KMS-11 (cell line): ENCODE measurements at regions not wholly inside any gene's neighbourhood (a gene's known extent, or its start where the extent isn't known, plus 50 kb on each side); places are given as distances from the start of the nearest gene placed in this dataset.

Source experiments
- H2AFZ ChIP-seq: fragments of 200-600 bp; sonication (generic); 2 replicates; pipeline ENCODE4 v1.6.1; 2016; ENCODE audit warnings: antibody characterized with exemption, mixed run types, low read depth
- H3K27ac ChIP-seq: fragments of 200-600 bp; sonication (generic); 2 replicates; pipeline ENCODE4 v1.6.1; 2016; ENCODE audit warnings: mild to moderate bottlenecking, mixed run types
- H3K27me3 ChIP-seq: fragments of 200-600 bp; sonication (generic); 2 replicates; pipeline ENCODE4 v1.6.1; 2017; ENCODE audit warnings: mild to moderate bottlenecking, low read depth, mixed run types, moderate library complexity; ENCODE audit not compliant: insufficient read depth
- H3K36me3 ChIP-seq: fragments of 200-600 bp; sonication (generic); 2 replicates; pipeline ENCODE4 v1.6.1; 2017; ENCODE audit warnings: mild to moderate bottlenecking, mixed run types; ENCODE audit not compliant: insufficient read depth
- H3K4me1 ChIP-seq: fragments of 200-600 bp; sonication (generic); 2 replicates; pipeline ENCODE4 v1.6.1; 2016; ENCODE audit warnings: mild to moderate bottlenecking, low read depth, mixed run types; ENCODE audit not compliant: poor library complexity, severe bottlenecking
- H3K4me2 ChIP-seq: fragments of 200-600 bp; sonication (generic); 2 replicates; pipeline ENCODE4 v1.7.0; 2016; ENCODE audit warnings: mild to moderate bottlenecking, mixed run types
- H3K4me3 ChIP-seq: fragments of 200-600 bp; sonication (generic); IDR thresholded peaks from 2 replicates; pipeline ENCODE4 v1.6.1; 2017; ENCODE audit warnings: low read depth, low read length, mixed read lengths; ENCODE audit not compliant: insufficient read depth
- H3K79me2 ChIP-seq: fragments of 200-600 bp; sonication (generic); 2 replicates; pipeline ENCODE4 v1.6.1; 2016; ENCODE audit warnings: low read depth, mixed run types; ENCODE audit not compliant: insufficient read depth
- H3K9ac ChIP-seq: fragments of 200-600 bp; sonication (generic); 2 replicates; pipeline ENCODE4 v1.6.1; 2016; ENCODE audit warnings: mild to moderate bottlenecking, mixed run types
- H4K20me1 ChIP-seq: fragments of 200-600 bp; sonication (generic); 2 replicates; pipeline ENCODE4 v1.6.1; 2016; ENCODE audit warnings: mild to moderate bottlenecking, mixed run types; ENCODE audit not compliant: insufficient read depth
- TF ChIP-seq, protein P1 (sequence below): fragments of 200-600 bp; sonication (generic); conservative IDR thresholded peaks from 2 replicates; pipeline ENCODE4 v1.6.1; 2017; ENCODE audit warnings: low read depth, mild to moderate bottlenecking, antibody characterized with exemption, low read length, moderate library complexity, mixed read lengths

GRCh38 chr6:23747239-23747638 is 378.8 kb upstream of the NRSN1 start:
- Histone ChIP-seq H3K36me3 (no peaks in the 10 kb centered on the region), H3K4me3 (no peak overlapping the region), H3K79me2 (no peaks in the 10 kb centered on the region)

GRCh38 chr6:23752414-23752813 is 373.6 kb upstream of the NRSN1 start:
- Histone ChIP-seq H2AFZ (no peak overlapping the region), H3K27me3 (no peaks in the 10 kb centered on the region), H3K27ac (no peak overlapping the region), H3K4me3 (no peak overlapping the region), H3K4me1 (no peaks in the 10 kb centered on the region), H4K20me1 (no peaks in the 10 kb centered on the region), H3K79me2 (no peaks in the 10 kb centered on the region), H3K4me2 (no peak overlapping the region), H3K36me3 (no peaks in the 10 kb centered on the region), H3K9ac (no peak overlapping the region)
- TF ChIP-seq, protein P1, sequence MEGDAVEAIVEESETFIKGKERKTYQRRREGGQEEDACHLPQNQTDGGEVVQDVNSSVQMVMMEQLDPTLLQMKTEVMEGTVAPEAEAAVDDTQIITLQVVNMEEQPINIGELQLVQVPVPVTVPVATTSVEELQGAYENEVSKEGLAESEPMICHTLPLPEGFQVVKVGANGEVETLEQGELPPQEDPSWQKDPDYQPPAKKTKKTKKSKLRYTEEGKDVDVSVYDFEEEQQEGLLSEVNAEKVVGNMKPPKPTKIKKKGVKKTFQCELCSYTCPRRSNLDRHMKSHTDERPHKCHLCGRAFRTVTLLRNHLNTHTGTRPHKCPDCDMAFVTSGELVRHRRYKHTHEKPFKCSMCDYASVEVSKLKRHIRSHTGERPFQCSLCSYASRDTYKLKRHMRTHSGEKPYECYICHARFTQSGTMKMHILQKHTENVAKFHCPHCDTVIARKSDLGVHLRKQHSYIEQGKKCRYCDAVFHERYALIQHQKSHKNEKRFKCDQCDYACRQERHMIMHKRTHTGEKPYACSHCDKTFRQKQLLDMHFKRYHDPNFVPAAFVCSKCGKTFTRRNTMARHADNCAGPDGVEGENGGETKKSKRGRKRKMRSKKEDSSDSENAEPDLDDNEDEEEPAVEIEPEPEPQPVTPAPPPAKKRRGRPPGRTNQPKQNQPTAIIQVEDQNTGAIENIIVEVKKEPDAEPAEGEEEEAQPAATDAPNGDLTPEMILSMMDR: no peak

More at GRCh38 chr6:23747239-23747638, 378.8 kb upstream of the NRSN1 start:
- no peaks in the 10 kb centered on the region for H3K4me1 ChIP-seq
- no peak overlapping the region for H3K27ac ChIP-seq
- no peaks in the 10 kb centered on the region for H3K27me3 ChIP-seq
- H3K9ac ChIP-seq: no peak overlapping the region
- TF ChIP-seq, protein P1: no peak
- H4K20me1 ChIP-seq: no peaks in the 10 kb centered on the region
- H3K4me2 ChIP-seq: no peak overlapping the region
- no peak overlapping the region for H2AFZ ChIP-seq

DNA sequence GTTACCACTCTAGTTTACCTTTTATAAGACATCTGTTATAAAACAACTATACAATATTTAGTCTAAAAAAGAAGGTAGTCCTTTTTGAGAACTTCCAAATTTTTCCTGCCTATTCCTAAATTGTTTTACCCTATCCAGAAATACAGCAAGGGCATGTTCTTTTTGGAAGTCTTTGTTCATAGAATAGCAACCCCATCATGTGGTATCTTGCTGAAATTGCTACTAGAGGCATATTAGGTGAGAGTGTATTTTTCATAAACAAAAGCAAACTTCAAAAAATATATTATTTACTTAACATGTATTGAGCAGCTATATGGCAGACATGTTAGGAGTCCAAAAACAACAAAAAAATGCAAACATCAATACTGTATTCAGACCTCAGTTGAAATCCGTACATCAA is 371.8 kb upstream of the NRSN1 start:
- Histone ChIP-seq H3K9ac (no peak overlapping the region), H3K4me1 (no peaks in the 10 kb centered on the region), H3K27ac (no peak overlapping the region), H3K4me3 (no peak overlapping the region), H4K20me1 (no peaks in the 10 kb centered on the region), H3K79me2 (no peaks in the 10 kb centered on the region), H3K36me3 (no peaks in the 10 kb centered on the region), H2AFZ (no peak overlapping the region), H3K4me2 (no peak overlapping the region), H3K27me3 (no peaks in the 10 kb centered on the region)
- TF ChIP-seq, protein P1: no peak

GRCh38 chr6:23775127-23775526 is 350.9 kb upstream of the NRSN1 start:
- TF ChIP-seq, protein P1: no peak
- Histone ChIP-seq H3K9ac (no peak overlapping the region), H3K36me3 (no peaks in the 10 kb centered on the region), H2AFZ (no peak overlapping the region), H3K27me3 (no peaks in the 10 kb centered on the region), H4K20me1 (no peaks in the 10 kb centered on the region), H3K4me3 (no peak overlapping the region), H3K79me2 (no peaks in the 10 kb centered on the region), H3K4me2 (no peak overlapping the region), H3K4me1 (no peaks in the 10 kb centered on the region), H3K27ac (no peak overlapping the region)
